CD4-positive, CD25-positive, alpha-beta regulatory T cell (primary cell): ENCODE measurements at regions not wholly inside any gene's neighbourhood (a gene's known extent, or its start where the extent isn't known, plus 50 kb on each side); places are given as distances from the start of the nearest gene placed in this dataset.
A peak's percentile ranks its signal among the peaks of the same experiment; 100 is the strongest.
"Not testable (repeated sequence)": the region's sequence is repeated elsewhere in the genome, so short reads cannot be mapped to it uniquely, and the experiment has no call there.

Experiments used
- ATAC-seq, 2 donors: fragments of 150-1000 bp; cut with Tn5 transposase; one replicate each; pipeline ENCODE4 v1.10.0; 2021; ENCODE audit warnings: low read depth in 2 of 2, moderate number of reproducible peaks in 2 of 2, moderate library complexity in 1 of 2
- DNase-seq, 3 donors: peaks; one replicate each; pipeline versions ENCODE4 v3.0.0 to v3.0.0-alpha.2; 2012 to 2022; ENCODE audit warnings: mixed read lengths in 1 of 3
- H3K27ac ChIP-seq: one replicate; pipeline ENCODE4 v1.7.0; 2013; ENCODE audit warnings: mild to moderate bottlenecking, low read length; ENCODE audit not compliant: insufficient read depth, poor library complexity, severe bottlenecking
- H3K27me3 ChIP-seq: one replicate; pipeline ENCODE4 v1.7.0; 2013; ENCODE audit warnings: low read length; ENCODE audit not compliant: control insufficient read depth, insufficient read depth
- H3K36me3 ChIP-seq: one replicate; pipeline ENCODE4 v1.7.0; 2013; ENCODE audit warnings: mild to moderate bottlenecking, low read length, moderate library complexity; ENCODE audit not compliant: control insufficient read depth, insufficient read depth
- H3K4me1 ChIP-seq: 2 replicates; pipeline ENCODE4 v1.7.0; 2013; ENCODE audit warnings: mild to moderate bottlenecking, low read length; ENCODE audit not compliant: insufficient read depth, control insufficient read depth, poor library complexity, severe bottlenecking
- H3K4me3 ChIP-seq: one replicate; pipeline ENCODE4 v1.7.0; 2013; ENCODE audit warnings: low read depth, mild to moderate bottlenecking, low read length, moderate library complexity
- H3K9me3 ChIP-seq, 2 experiments: 1 replicate in 1 of 2; 2 replicates in 1 of 2; pipeline ENCODE4 v1.7.0; 2013; ENCODE audit warnings: low read length in 2 of 2, mild to moderate bottlenecking in 1 of 2, moderate library complexity in 1 of 2; ENCODE audit not compliant: control insufficient read depth in 2 of 2
- H3K27ac Mint-ChIP-seq, 3 donors: one replicate each; pipeline ENCODE4 v1.8.0; 2020 to 2022; ENCODE audit warnings: mild to moderate bottlenecking in 3 of 3, mixed read lengths in 3 of 3, moderate library complexity in 2 of 3
- H3K27me3 Mint-ChIP-seq: one replicate; pipeline ENCODE4 v1.8.0; 2022; ENCODE audit warnings: mild to moderate bottlenecking, mixed read lengths
- H3K36me3 Mint-ChIP-seq: one replicate; pipeline ENCODE4 v1.8.0; 2020; ENCODE audit warnings: mixed read lengths
- H3K4me1 Mint-ChIP-seq, 4 donors: one replicate each; pipeline ENCODE4 v1.8.0; 2020 to 2022; ENCODE audit warnings: mixed read lengths in 4 of 4, mild to moderate bottlenecking in 1 of 4
- H3K4me3 Mint-ChIP-seq, 4 donors: one replicate each; pipeline ENCODE4 v1.8.0; 2020 to 2022; ENCODE audit warnings: mild to moderate bottlenecking in 4 of 4, mixed read lengths in 4 of 4, moderate library complexity in 3 of 4
- H3K9me3 Mint-ChIP-seq, 7 donors: one replicate each; pipeline ENCODE4 v1.8.0; 2020 to 2022; ENCODE audit warnings: mixed read lengths in 7 of 7, mild to moderate bottlenecking in 3 of 7, moderate library complexity in 2 of 7

DNA sequence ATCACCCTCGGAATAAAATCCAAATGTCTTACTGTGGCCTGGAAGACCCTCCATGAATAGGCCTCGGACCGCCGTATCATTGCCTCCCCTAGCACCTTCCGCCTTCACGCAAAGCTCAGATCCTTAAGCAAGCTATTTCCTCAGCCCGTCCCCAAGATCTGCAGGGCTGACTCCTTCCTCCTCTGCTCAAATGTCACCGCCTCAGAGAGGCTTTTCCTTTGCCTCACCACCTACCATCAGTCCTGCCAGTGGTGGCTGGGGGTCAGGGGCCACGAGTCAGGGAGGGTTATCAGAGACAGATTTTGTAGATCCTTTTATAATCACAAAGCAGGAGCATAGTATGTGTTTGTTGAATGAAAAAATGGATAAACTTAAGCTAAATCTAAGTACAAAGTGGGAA, 74.4 kb upstream of the KIF2A start:
- Histone ChIP-seq H3K9me3 (no peaks in the 10 kb centered on the region), H3K27me3 (no peaks in the 10 kb centered on the region), H3K36me3 (no peaks in the 10 kb centered on the region), H3K4me3 (no peak overlapping the region), H3K27ac (no peak overlapping the region), H3K4me1 (no peaks in the 10 kb centered on the region)
- H3K27me3 Mint-ChIP-seq, result peaks cover 14% of the 10 kb centered on the region
- no peak overlapping the region for H3K4me3 Mint-ChIP-seq
- H3K27ac Mint-ChIP-seq, result peak overlapping the region in 1 of 3 donors; percentile 23
- H3K4me1 Mint-ChIP-seq, result peaks cover 0 to 3% (median 0%) of the 10 kb centered on the region in 4 donors
- DNase-seq (no peak), ATAC-seq (no peak)
- no peaks in the 10 kb centered on the region for H3K36me3 Mint-ChIP-seq
- no peaks in the 10 kb centered on the region for H3K9me3 Mint-ChIP-seq

- not testable (repeated sequence) for H3K36me3 Mint-ChIP-seq, H3K9me3 Mint-ChIP-seq, H3K9me3 ChIP-seq, H3K27me3 ChIP-seq, H3K4me3 ChIP-seq, ATAC-seq, H3K4me1 ChIP-seq, H3K27ac Mint-ChIP-seq, H3K27ac ChIP-seq, H3K36me3 ChIP-seq, H3K4me1 Mint-ChIP-seq, DNase-seq, H3K4me3 Mint-ChIP-seq
- H3K27me3 Mint-ChIP-seq, result peaks cover 14% of the 10 kb centered on the region
Observed at GRCh38 chr5:62232218-62232617, 73.8 kb upstream of the KIF2A start.

- not testable (repeated sequence) for H3K4me1 Mint-ChIP-seq, H3K27me3 ChIP-seq, ATAC-seq, H3K4me3 Mint-ChIP-seq, DNase-seq, H3K27ac ChIP-seq, H3K4me3 ChIP-seq, H3K4me1 ChIP-seq, H3K27ac Mint-ChIP-seq, H3K36me3 ChIP-seq, H3K36me3 Mint-ChIP-seq, H3K9me3 ChIP-seq, H3K9me3 Mint-ChIP-seq
- H3K27me3 Mint-ChIP-seq, result peaks cover 12% of the 10 kb centered on the region
Observed at GRCh38 chr5:62233083-62234046, 72.6 kb upstream of the KIF2A start.

GRCh38 chr5:62236593-62236992, 69.4 kb upstream of the KIF2A start:
- not testable (repeated sequence) for ATAC-seq, H3K4me3 Mint-ChIP-seq, H3K27me3 ChIP-seq, DNase-seq, H3K4me1 ChIP-seq, H3K9me3 ChIP-seq, H3K27me3 Mint-ChIP-seq, H3K27ac ChIP-seq, H3K36me3 Mint-ChIP-seq, H3K4me1 Mint-ChIP-seq, H3K36me3 ChIP-seq, H3K4me3 ChIP-seq, H3K9me3 Mint-ChIP-seq
- H3K27ac Mint-ChIP-seq, result peak overlapping the region in 1 of 3 donors; percentile 26

DNA sequence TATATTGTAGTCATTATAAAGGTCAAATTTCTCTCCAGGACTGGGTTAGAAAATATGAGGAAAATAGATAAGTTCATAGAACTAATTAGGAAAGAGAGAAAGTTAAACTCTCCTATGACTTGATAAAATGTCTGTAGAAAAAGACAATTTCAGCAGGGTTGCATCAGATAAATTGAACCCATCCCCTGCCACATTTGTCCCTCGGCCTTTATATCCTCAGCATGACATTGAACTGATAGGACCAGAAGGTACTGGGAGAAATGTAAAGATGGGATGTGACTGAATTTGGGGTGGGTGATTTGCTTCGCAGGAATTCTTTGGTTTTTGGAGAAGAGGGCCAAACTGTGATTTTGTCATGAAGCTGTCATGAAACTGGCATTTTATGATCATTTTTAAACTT, 68.1 kb upstream of the KIF2A start:
- not testable (repeated sequence) for DNase-seq, H3K27me3 Mint-ChIP-seq, H3K9me3 ChIP-seq, H3K36me3 Mint-ChIP-seq, H3K4me3 Mint-ChIP-seq, H3K9me3 Mint-ChIP-seq, H3K4me3 ChIP-seq, H3K4me1 Mint-ChIP-seq, H3K27ac ChIP-seq, H3K36me3 ChIP-seq, ATAC-seq, H3K4me1 ChIP-seq, H3K27me3 ChIP-seq
- peak overlapping the region in 1 of 3 donors; percentile 32 for H3K27ac Mint-ChIP-seq

DNA sequence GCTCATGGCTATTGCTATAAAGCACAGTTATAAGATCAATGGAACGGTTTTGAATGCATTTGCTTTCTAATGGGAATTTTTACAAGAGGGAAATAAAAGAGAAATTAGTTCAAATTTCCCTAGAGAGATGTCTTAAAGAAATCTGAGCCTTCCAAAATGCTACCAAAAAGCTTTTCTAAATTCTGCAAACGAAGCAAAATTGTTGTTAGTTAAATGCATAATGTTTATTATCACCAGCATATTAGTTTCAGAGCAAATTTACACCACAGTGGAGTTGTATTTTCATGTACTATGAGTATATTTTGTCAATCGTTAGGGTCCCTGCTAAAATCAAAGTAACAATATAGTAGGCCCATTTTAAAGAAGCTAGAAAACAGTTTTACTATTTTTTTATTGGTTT, 67.4 kb upstream of the KIF2A start:
- ATAC-seq, H3K4me1 Mint-ChIP-seq, H3K4me3 ChIP-seq: not testable (repeated sequence)

GRCh38 chr5:62240494-62240893, 65.5 kb upstream of the KIF2A start:
- H3K4me3 Mint-ChIP-seq, H3K4me1 ChIP-seq, H3K27ac ChIP-seq, H3K36me3 ChIP-seq, ATAC-seq, H3K9me3 ChIP-seq, H3K4me3 ChIP-seq, H3K27me3 Mint-ChIP-seq, H3K36me3 Mint-ChIP-seq, H3K27me3 ChIP-seq, DNase-seq, H3K9me3 Mint-ChIP-seq: not testable (repeated sequence)
- Mint-ChIP-seq H3K4me1 (peaks cover 0 to 11% (median 3%) of the 10 kb centered on the region in 4 donors), H3K27ac (peak overlapping the region in 2 of 3 donors; percentile 10 to 11)

More for the DNA sequence above, 67.4 kb upstream of the KIF2A start:
- H3K9me3 Mint-ChIP-seq, H3K27me3 ChIP-seq, H3K4me3 Mint-ChIP-seq, DNase-seq, H3K27me3 Mint-ChIP-seq, H3K4me1 ChIP-seq, H3K36me3 Mint-ChIP-seq, H3K27ac Mint-ChIP-seq, H3K27ac ChIP-seq, H3K36me3 ChIP-seq, H3K9me3 ChIP-seq: not testable (repeated sequence)

GRCh38 chr5:62242000-62242399, 64.0 kb upstream of the KIF2A start:
- not testable (repeated sequence) for H3K27me3 Mint-ChIP-seq, H3K4me3 Mint-ChIP-seq, ATAC-seq, H3K27me3 ChIP-seq, H3K4me3 ChIP-seq, H3K9me3 Mint-ChIP-seq, H3K36me3 Mint-ChIP-seq, H3K4me1 ChIP-seq, DNase-seq, H3K27ac Mint-ChIP-seq, H3K36me3 ChIP-seq, H3K9me3 ChIP-seq, H3K27ac ChIP-seq
- peaks cover 0 to 11% (median 3%) of the 10 kb centered on the region in 4 donors for H3K4me1 Mint-ChIP-seq
